ENCODE measurements at regions not wholly inside any gene's neighbourhood (a gene's known extent, or its start where the extent isn't known, plus 50 kb on each side); places are given as distances from the start of the nearest gene placed in this dataset.
A peak's percentile ranks its signal among the peaks of the same experiment; 100 is the strongest.
"Not testable (repeated sequence)": the region's sequence is repeated elsewhere in the genome, so short reads cannot be mapped to it uniquely, and the experiment has no call there.

DNA sequence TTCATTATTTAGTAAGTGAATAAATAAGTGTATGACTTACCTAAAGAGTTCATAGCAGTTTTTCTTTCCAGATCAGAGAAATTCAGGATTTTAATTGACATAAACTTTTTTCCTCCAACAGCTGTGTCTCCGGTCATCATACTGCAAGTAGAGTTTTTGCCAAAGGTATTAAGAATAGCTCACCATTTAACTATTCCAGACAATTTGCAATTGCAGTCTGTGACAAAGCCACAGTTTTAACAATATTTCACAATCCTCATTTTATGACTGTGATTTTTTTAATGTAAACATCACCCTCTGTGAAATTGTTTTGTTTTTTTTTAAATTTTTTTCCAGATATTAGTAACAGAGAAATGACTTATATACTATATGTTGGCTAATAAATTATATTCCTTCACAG is 199.1 kb downstream of the TRIB2 start:
- no peak for TF ChIP-seq CTCF (conservative IDR thresholded peaks at IDR 0.05; ENCODE audit: control insufficient read depth, insufficient read depth, low read depth, low read length)
- DNase-seq (ENCODE audit: low read depth): peak; percentile 35

DNA sequence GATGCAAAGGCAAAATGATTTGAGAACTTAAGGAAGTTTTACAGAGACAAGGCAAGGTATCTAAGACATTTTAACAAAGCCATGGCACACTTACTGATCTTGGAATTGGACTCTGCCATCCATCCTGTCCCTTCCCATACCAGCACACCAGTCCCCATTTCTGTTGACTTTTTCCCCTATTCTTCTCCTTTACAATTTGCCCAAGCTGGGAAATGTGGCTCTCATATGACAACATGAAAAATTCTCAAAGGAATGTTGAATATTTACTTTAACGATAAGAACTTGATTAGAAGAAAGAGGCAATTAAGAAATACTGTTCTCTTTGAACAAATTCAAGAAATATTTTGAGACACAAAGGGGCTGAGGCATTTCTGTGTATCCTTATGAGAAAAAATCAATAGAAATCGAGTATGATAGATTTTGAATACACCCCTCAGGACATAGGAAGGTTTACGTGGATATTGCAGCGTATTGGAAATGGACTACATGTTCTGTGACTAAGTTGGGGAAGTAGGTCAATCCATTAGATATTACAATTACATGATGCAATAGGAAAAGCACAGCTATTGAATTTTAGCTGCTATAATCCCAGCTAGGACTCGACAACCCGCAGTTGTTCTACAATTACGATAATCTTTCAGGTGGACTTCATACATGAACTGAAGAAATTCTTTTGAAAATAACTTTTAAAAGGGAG is 201.6 kb downstream of the TRIB2 start:
- no peak for TF ChIP-seq CTCF (conservative IDR thresholded peaks at IDR 0.05; ENCODE audit: control insufficient read depth, insufficient read depth, low read depth, low read length)
- no peak overlapping the region for H3K4me3 ChIP-seq (ENCODE audit: control insufficient read depth, low read depth, low read length)
- peak; percentile 67 for DNase-seq (ENCODE audit: low read depth)

More for the DNA sequence above, 199.1 kb downstream of the TRIB2 start:
- H3K4me3 ChIP-seq (ENCODE audit: control insufficient read depth, low read depth, low read length): no peak overlapping the region

DNA sequence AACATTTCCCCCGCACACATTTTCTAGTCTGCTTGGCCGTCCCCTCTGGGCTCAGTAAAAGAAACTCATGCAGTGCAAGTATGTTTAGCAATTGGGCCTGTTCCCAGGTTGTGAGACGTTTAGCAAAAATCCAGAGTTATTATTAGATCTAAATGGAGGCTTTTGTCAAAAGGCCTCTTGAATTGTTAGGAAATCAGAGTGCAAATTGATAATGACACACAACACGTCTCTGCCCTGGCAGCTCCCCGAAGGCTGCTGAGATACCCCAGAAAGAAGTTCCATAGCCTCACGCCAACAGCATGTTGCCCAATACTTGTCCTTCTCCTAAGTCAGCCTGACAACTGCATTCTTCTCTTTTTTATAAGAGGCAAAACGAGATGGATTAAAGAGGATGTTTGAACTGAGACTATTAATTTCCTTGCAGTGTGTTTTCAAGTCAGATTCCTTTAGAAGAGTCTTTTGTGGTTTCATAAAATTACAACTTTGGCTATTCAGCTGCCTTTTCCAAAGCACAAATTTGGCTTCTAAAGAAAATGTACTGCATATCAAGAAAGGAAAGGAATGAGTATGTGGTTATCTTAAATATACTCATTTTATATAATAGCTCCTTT is 202.2 kb downstream of the TRIB2 start:
- TF ChIP-seq CTCF (conservative IDR thresholded peaks at IDR 0.05; ENCODE audit: control insufficient read depth, insufficient read depth, low read depth, low read length): no peak
- DNase-seq (ENCODE audit: low read depth): peak; percentile 82
- H3K4me3 ChIP-seq (ENCODE audit: control insufficient read depth, low read depth, low read length): no peak overlapping the region

- TF ChIP-seq CTCF (conservative IDR thresholded peaks at IDR 0.05; ENCODE audit: control insufficient read depth, insufficient read depth, low read depth, low read length): no peak
- H3K4me3 ChIP-seq (ENCODE audit: control insufficient read depth, low read depth, low read length): no peak overlapping the region
- peak; percentile 56 for DNase-seq (ENCODE audit: low read depth)
Observed at GRCh38 chr2:12921321-12921720, 204.6 kb downstream of the TRIB2 start.

GRCh38 chr2:12923907-12924610 is 207.3 kb downstream of the TRIB2 start:
- H3K4me3 ChIP-seq (ENCODE audit: control insufficient read depth, low read depth, low read length): no peak overlapping the region
- peak; percentile 47 for DNase-seq (ENCODE audit: low read depth)
- TF ChIP-seq CTCF (conservative IDR thresholded peaks at IDR 0.05; ENCODE audit: control insufficient read depth, insufficient read depth, low read depth, low read length): no peak

GRCh38 chr2:12926641-12927040 is 209.9 kb downstream of the TRIB2 start:
- H3K4me3 ChIP-seq (ENCODE audit: control insufficient read depth, low read depth, low read length); DNase-seq (ENCODE audit: low read depth): not testable (repeated sequence)

DNA sequence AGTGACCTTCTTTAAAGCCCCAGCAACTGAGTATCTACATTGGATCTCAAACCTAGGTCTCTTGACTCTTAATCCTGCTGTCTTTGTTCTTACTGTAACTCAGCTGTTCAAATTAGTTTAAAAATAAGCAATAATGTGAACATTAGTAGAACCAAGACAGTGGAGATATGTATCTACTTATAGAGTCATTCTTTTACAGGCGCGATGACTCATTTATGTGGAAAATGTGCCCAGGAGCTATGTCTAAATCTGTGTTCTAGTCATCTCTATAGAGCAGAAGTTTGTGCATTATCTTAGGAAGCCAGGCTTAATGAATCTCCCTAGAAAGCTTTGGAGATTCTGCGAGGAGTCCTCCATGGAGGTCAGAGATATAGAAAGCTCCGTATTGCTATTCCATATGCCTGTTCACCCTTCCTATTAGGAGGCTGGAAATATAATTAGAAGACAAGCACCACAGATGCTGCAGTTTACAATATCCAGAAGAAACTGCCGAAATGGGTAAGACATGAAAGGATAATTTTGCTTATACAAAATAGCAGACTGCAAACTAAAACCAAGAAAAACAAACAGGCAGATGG is 211.6 kb downstream of the TRIB2 start:
- no peak overlapping the region for H3K4me3 ChIP-seq (ENCODE audit: control insufficient read depth, low read depth, low read length)
- peak; percentile 80 for DNase-seq (ENCODE audit: low read depth)
- no peak for TF ChIP-seq CTCF (conservative IDR thresholded peaks at IDR 0.05; ENCODE audit: control insufficient read depth, insufficient read depth, low read depth, low read length)

All from fibroblast of mammary gland (primary cell).